ENCODE measurements at regions not wholly inside any gene's neighbourhood (a gene's known extent, or its start where the extent isn't known, plus 50 kb on each side); places are given as distances from the start of the nearest gene placed in this dataset.

DNA sequence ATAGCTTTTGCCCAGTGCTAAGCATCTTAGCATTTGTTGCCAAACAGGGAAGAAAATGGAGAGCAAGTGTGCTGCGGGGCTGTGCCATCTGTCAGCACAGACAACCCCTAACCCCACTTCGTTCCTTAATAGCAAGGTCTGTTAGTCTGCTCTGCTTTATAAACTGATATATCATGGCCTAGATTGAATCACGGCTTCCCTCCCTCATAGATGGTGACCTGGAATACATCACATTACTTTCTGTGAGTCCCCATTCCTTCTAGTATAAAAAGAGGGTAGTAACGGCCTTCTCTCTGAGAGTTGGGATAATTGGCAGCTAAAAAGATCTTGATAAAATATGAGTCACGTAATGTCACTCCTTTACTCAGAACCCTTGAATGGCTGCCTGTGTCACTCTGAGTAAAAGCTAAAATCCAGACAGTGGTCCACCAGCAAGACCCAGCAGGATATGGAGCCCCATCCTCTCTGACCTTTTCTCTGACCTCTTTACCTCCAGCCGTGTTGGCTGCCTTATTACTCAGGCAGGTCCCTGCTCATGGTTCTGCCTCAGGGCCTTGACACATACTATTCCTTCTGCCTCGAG is 151.7 kb downstream of the DLEU7 start (continued):
- TF ChIP-seq, protein P1, sequence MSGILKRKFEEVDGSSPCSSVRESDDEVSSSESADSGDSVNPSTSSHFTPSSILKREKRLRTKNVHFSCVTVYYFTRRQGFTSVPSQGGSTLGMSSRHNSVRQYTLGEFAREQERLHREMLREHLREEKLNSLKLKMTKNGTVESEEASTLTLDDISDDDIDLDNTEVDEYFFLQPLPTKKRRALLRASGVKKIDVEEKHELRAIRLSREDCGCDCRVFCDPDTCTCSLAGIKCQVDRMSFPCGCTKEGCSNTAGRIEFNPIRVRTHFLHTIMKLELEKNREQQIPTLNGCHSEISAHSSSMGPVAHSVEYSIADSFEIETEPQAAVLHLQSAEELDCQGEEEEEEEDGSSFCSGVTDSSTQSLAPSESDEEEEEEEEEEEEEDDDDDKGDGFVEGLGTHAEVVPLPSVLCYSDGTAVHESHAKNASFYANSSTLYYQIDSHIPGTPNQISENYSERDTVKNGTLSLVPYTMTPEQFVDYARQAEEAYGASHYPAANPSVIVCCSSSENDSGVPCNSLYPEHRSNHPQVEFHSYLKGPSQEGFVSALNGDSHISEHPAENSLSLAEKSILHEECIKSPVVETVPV (CRISPR knock-in tag; IDR thresholded peaks at IDR 0.05), result no peak

DNA sequence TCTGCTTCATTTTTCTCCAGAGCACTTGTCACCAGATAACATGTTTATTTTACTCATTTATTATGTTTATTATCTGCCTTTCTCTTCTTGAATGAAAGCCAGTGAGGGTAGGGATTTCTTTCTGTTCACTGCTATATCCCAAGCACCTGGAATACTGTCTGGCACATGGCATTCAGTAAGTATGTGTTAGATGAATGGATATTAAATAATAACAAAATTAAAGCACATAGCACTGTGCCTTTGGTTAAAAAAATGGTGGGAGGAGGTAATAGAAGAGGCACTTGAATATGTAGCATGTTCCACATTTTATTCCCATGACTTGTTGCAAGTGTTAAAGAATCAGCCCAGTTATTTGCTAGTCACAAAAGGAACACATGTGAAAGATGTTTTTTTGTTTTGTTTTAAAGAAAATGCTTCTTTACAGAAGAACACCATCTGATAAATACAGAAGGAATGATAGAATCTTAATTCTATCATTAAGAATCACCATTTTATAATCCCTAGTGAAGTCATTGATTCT is 151.0 kb downstream of the DLEU7 start:
- TF ChIP-seq PPARA (CRISPR knock-in tag; IDR thresholded peaks at IDR 0.05; ENCODE audit: borderline replicate concordance) (no peak), ZC3H10 (CRISPR knock-in tag; IDR thresholded peaks at IDR 0.05) (no peak), BACH2 (CRISPR knock-in tag; IDR thresholded peaks at IDR 0.05; ENCODE audit: borderline replicate concordance) (no peak), ZFP30 (CRISPR knock-in tag; IDR thresholded peaks at IDR 0.05) (no peak), ZNF8 (CRISPR knock-in tag; IDR thresholded peaks at IDR 0.05) (no peak), TOX (CRISPR knock-in tag; IDR thresholded peaks at IDR 0.05; ENCODE audit: borderline replicate concordance) (no peak), ARNTL (CRISPR knock-in tag; IDR thresholded peaks at IDR 0.05; ENCODE audit: borderline replicate concordance, low read depth) (no peak), ZFP3 (CRISPR knock-in tag; IDR thresholded peaks at IDR 0.05) (no peak), OSR1 (CRISPR knock-in tag; IDR thresholded peaks at IDR 0.05) (no peak), ZNF70 (CRISPR knock-in tag; IDR thresholded peaks at IDR 0.05) (no peak), CSDC2 (CRISPR knock-in tag; IDR thresholded peaks at IDR 0.05) (no peak), ISL1 (CRISPR knock-in tag; IDR thresholded peaks at IDR 0.05) (no peak)
- TF ChIP-seq, protein P2, sequence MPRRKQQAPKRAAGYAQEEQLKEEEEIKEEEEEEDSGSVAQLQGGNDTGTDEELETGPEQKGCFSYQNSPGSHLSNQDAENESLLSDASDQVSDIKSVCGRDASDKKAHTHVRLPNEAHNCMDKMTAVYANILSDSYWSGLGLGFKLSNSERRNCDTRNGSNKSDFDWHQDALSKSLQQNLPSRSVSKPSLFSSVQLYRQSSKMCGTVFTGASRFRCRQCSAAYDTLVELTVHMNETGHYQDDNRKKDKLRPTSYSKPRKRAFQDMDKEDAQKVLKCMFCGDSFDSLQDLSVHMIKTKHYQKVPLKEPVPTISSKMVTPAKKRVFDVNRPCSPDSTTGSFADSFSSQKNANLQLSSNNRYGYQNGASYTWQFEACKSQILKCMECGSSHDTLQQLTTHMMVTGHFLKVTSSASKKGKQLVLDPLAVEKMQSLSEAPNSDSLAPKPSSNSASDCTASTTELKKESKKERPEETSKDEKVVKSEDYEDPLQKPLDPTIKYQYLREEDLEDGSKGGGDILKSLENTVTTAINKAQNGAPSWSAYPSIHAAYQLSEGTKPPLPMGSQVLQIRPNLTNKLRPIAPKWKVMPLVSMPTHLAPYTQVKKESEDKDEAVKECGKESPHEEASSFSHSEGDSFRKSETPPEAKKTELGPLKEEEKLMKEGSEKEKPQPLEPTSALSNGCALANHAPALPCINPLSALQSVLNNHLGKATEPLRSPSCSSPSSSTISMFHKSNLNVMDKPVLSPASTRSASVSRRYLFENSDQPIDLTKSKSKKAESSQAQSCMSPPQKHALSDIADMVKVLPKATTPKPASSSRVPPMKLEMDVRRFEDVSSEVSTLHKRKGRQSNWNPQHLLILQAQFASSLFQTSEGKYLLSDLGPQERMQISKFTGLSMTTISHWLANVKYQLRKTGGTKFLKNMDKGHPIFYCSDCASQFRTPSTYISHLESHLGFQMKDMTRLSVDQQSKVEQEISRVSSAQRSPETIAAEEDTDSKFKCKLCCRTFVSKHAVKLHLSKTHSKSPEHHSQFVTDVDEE (CRISPR knock-in tag; IDR thresholded peaks at IDR 0.05), result no peak
- TF ChIP-seq, protein P3, sequence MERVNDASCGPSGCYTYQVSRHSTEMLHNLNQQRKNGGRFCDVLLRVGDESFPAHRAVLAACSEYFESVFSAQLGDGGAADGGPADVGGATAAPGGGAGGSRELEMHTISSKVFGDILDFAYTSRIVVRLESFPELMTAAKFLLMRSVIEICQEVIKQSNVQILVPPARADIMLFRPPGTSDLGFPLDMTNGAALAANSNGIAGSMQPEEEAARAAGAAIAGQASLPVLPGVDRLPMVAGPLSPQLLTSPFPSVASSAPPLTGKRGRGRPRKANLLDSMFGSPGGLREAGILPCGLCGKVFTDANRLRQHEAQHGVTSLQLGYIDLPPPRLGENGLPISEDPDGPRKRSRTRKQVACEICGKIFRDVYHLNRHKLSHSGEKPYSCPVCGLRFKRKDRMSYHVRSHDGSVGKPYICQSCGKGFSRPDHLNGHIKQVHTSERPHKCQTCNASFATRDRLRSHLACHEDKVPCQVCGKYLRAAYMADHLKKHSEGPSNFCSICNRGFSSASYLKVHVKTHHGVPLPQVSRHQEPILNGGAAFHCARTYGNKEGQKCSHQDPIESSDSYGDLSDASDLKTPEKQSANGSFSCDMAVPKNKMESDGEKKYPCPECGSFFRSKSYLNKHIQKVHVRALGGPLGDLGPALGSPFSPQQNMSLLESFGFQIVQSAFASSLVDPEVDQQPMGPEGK (CRISPR knock-in tag; IDR thresholded peaks at IDR 0.05; ENCODE audit: borderline replicate concordance), result no peak
- TF ChIP-seq, protein P1 (CRISPR knock-in tag; IDR thresholded peaks at IDR 0.05), result no peak
- no peak for ATAC-seq

DNA sequence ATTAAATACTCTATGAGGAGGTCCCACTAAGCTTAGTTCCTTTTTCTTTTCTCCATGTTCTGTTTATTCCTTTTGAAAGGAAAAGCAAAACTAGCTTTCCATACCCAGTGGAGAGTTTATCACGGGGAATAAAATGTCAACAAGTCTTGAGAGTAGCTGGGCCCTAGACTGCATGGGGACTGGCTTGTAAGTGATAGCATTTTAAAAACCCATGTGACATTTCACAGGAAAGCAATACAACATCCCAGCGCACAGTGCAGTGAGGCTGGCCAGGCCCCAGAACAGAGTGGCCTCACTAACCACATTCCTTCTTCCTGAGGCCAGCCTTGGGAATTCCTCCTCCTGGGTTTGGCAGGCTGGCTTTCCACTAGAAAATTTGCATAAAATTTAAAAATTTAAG is 149.8 kb downstream of the DLEU7 start:
- ATAC-seq, result peak; percentile 71
- TF ChIP-seq ZFP3 (CRISPR knock-in tag; IDR thresholded peaks at IDR 0.05), result no peak
- TF ChIP-seq ARNTL (CRISPR knock-in tag; IDR thresholded peaks at IDR 0.05; ENCODE audit: borderline replicate concordance, low read depth), result no peak
- TF ChIP-seq, protein P1 (CRISPR knock-in tag; IDR thresholded peaks at IDR 0.05), result no peak
- TF ChIP-seq BACH2 (CRISPR knock-in tag; IDR thresholded peaks at IDR 0.05; ENCODE audit: borderline replicate concordance), result no peak
- no peak for TF ChIP-seq GLIS3 (CRISPR knock-in tag; IDR thresholded peaks at IDR 0.05)
- TF ChIP-seq ISL1 (CRISPR knock-in tag; IDR thresholded peaks at IDR 0.05), result peak; percentile 20; the same call in 1 of the 2 replicates
- TF ChIP-seq ZNF8 (CRISPR knock-in tag; IDR thresholded peaks at IDR 0.05), result no peak

DNA sequence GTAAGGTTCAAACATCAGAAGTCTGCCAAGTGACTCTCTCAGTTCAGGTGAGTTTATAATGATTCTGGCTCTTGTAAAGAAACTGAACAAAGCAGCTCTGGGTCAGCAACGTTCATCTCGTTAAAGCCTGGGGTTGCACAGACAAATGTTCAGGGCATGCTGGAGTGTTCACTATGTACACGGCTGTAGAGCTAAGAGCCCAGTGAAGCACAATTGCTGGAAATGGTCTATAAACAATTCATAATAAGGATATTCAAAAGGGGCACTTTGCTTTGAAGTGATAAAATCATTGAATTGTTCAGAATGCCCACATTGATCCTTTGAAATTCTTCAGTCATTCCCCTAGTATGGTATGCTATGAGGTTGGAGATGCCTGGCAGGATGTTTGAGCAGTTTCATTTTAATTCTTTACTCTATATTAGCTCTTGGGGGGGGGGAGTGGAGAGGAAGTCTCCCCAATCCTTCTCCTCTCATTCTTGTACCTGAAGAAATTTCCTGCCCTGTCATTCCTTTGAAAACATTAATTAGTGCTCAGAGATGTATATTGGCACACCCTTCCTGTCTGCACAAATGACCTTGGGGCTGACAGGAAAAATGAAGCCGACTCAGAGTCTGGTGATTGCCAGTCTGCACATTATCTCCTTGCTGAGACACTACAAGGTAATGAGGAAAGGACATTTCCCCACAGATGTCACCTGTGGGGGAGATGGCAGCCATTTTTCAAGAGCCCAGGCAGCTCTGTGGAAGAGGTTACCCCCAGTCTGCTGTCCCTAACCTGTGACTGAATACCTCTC is 145.5 kb downstream of the DLEU7 start:
- ATAC-seq, result no peak
- TF ChIP-seq GLIS3 (CRISPR knock-in tag; IDR thresholded peaks at IDR 0.05) (no peak), ZFP30 (CRISPR knock-in tag; IDR thresholded peaks at IDR 0.05) (no peak), ZNF8 (CRISPR knock-in tag; IDR thresholded peaks at IDR 0.05) (no peak), ZNF70 (CRISPR knock-in tag; IDR thresholded peaks at IDR 0.05) (no peak), OSR1 (CRISPR knock-in tag; IDR thresholded peaks at IDR 0.05) (no peak)
- TF ChIP-seq, protein P3 (CRISPR knock-in tag; IDR thresholded peaks at IDR 0.05; ENCODE audit: borderline replicate concordance), result no peak
- TF ChIP-seq, protein P2 (CRISPR knock-in tag; IDR thresholded peaks at IDR 0.05), result no peak

All from SK-N-SH treated with all-trans-retinoic acid at 6 μM for 48 hours (cell line).